Neural cell (in vitro differentiated cells): ENCODE measurements at regions not wholly inside any gene's neighbourhood (a gene's known extent, or its start where the extent isn't known, plus 50 kb on each side); places are given as distances from the start of the nearest gene placed in this dataset.

Experiments
- EP300 ChIP-seq: fragments of 450-650 bp; conservative IDR thresholded peaks from 2 replicates; pipeline ENCODE4 v1.6.1; 2014; ENCODE audit warnings: antibody characterized with exemption, mild to moderate bottlenecking, moderate library complexity; ENCODE audit not compliant: poor library complexity, severe bottlenecking
- POLR2AphosphoS5 ChIP-seq: IDR thresholded peaks from 2 replicates; pipeline ENCODE4 v1.6.1; 2012
- RAD21 ChIP-seq: fragments of 450-650 bp; conservative IDR thresholded peaks from 2 replicates; pipeline ENCODE4 v1.6.1; 2014; ENCODE audit warnings: antibody characterized with exemption, mild to moderate bottlenecking, moderate library complexity
- TF ChIP-seq, protein P1 (sequence below): fragments of 450-650 bp; IDR thresholded peaks from 2 replicates; pipeline ENCODE4 v1.5.1; 2014; ENCODE audit warnings: antibody characterized with exemption, mild to moderate bottlenecking, moderate library complexity; ENCODE audit not compliant: poor library complexity, severe bottlenecking

DNA sequence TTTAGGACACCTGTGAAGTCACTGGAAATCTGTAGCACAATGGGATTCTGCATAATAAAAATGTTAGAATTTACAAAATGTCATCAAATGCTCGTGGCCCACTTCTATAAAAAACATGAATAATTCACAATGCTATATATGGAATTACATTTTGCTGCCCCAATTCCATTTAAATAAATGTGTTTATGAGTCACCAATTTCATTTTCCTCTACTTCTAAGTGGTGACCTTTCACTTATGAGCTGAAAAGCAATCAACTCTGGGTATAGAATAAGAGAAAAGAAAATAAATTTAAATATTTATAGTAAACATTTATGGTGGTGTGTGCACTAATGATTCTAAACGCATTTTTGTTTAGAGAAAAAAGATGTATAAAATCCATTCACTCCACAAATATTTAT, 516.7 kb upstream of the MIR17HG start:
- TF ChIP-seq, protein P1, sequence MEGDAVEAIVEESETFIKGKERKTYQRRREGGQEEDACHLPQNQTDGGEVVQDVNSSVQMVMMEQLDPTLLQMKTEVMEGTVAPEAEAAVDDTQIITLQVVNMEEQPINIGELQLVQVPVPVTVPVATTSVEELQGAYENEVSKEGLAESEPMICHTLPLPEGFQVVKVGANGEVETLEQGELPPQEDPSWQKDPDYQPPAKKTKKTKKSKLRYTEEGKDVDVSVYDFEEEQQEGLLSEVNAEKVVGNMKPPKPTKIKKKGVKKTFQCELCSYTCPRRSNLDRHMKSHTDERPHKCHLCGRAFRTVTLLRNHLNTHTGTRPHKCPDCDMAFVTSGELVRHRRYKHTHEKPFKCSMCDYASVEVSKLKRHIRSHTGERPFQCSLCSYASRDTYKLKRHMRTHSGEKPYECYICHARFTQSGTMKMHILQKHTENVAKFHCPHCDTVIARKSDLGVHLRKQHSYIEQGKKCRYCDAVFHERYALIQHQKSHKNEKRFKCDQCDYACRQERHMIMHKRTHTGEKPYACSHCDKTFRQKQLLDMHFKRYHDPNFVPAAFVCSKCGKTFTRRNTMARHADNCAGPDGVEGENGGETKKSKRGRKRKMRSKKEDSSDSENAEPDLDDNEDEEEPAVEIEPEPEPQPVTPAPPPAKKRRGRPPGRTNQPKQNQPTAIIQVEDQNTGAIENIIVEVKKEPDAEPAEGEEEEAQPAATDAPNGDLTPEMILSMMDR: no peak
- TF ChIP-seq EP300: no peak
- no peak for TF ChIP-seq RAD21
- TF ChIP-seq POLR2AphosphoS5: no peak
